A673 (cell line): ENCODE measurements at regions not wholly inside any gene's neighbourhood (a gene's known extent, or its start where the extent isn't known, plus 50 kb on each side); places are given as distances from the start of the nearest gene placed in this dataset.

Source experiments
- EZH2 ChIP-seq: fragments of 200-600 bp; sonication (generic); IDR thresholded peaks from 2 replicates; pipeline ENCODE4 v1.6.1; 2017; ENCODE audit warnings: borderline replicate concordance, low read depth, mild to moderate bottlenecking, mixed read lengths, antibody characterized with exemption, low read length; ENCODE audit not compliant: poor library complexity, severe bottlenecking
- TF ChIP-seq, protein P1 (sequence below): fragments of 300-800, 200-600 bp; sonication (generic); conservative IDR thresholded peaks from 2 replicates; pipeline ENCODE4 v1.5.1; 2017; ENCODE audit warnings: low read depth, mild to moderate bottlenecking, antibody characterized with exemption, low read length, moderate library complexity, mixed read lengths

- TF ChIP-seq, protein P1, sequence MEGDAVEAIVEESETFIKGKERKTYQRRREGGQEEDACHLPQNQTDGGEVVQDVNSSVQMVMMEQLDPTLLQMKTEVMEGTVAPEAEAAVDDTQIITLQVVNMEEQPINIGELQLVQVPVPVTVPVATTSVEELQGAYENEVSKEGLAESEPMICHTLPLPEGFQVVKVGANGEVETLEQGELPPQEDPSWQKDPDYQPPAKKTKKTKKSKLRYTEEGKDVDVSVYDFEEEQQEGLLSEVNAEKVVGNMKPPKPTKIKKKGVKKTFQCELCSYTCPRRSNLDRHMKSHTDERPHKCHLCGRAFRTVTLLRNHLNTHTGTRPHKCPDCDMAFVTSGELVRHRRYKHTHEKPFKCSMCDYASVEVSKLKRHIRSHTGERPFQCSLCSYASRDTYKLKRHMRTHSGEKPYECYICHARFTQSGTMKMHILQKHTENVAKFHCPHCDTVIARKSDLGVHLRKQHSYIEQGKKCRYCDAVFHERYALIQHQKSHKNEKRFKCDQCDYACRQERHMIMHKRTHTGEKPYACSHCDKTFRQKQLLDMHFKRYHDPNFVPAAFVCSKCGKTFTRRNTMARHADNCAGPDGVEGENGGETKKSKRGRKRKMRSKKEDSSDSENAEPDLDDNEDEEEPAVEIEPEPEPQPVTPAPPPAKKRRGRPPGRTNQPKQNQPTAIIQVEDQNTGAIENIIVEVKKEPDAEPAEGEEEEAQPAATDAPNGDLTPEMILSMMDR, result no peak
- no peak for TF ChIP-seq EZH2
These were observed 247.8 kb upstream of the ERCC4 start for GRCh38 chr16:13672196-13672595.
